NCI-H1105 treated with DMSO at 0.1 percent for 48 hours (cell line): ENCODE measurements at regions not wholly inside any gene's neighbourhood (a gene's known extent, or its start where the extent isn't known, plus 50 kb on each side); places are given as distances from the start of the nearest gene placed in this dataset.

ENCODE experiments used
- DNase-seq: peaks from one replicate; lab custom pipeline; 2025; lab: John Stamatoyannopoulos, UW

GRCh38 chr12:92226961-92227360, 81.3 kb upstream of the BTG1 start:
- DNase-seq: no peak

GRCh38 chr12:92226071-92226661, 80.5 kb upstream of the BTG1 start:
- no peak for DNase-seq

GRCh38 chr12:92224685-92225331, 79.2 kb upstream of the BTG1 start:
- DNase-seq: no peak

- DNase-seq: no peak
Measured at GRCh38 chr12:92223481-92223880, 77.8 kb upstream of the BTG1 start.

GRCh38 chr12:92221656-92222315, 76.1 kb upstream of the BTG1 start:
- DNase-seq: no peak

- DNase-seq: no peak
Measured at GRCh38 chr12:92218394-92219077, 72.9 kb upstream of the BTG1 start.

GRCh38 chr12:92216092-92216491, 70.4 kb upstream of the BTG1 start:
- DNase-seq: no peak

- no peak for DNase-seq
Measured at GRCh38 chr12:92215358-92215757, 69.7 kb upstream of the BTG1 start.

DNA sequence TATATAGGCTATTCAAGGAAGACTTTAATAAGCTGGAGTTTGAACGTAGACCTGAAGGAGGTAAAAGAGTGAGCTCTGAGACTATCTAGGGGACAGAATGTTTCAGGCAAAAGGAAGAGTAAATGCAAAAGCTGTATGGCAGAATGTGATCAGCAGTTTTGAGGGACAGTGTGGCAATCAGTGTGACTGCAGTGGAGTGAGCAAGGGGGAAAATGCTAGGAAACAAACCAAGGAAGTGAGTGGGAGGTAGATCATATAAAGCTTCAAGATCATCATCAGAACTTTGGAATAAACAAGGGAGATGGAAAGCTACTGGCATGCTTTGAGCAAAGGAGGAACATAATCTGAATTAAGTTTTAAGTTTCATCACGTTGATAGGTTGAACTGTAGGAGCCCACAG, 67.5 kb upstream of the BTG1 start:
- no peak for DNase-seq

DNA sequence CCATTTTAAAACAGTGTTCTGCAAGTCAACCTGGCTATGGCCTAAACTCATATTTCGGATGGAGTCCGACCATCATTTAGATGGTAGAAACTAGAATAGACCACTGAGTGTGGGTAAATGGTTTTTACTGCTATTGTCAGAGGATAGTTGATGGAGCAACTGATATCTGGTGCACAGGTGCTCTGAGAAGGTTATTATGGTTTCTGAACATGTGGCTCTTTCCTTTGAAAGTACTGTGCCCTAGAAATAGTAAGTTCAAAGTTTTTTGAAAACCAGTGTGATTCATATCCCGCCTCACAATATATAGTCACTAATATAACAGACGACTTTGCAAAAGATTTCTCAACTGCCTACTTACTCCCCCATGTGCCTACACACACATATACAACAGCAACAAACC, 64.4 kb upstream of the BTG1 start:
- DNase-seq: no peak

- DNase-seq: no peak
Measured at GRCh38 chr12:92208613-92209121, 63.0 kb upstream of the BTG1 start.

GRCh38 chr12:92206596-92206995, 61.0 kb upstream of the BTG1 start:
- no peak for DNase-seq

- DNase-seq: no peak
Measured at GRCh38 chr12:92206011-92206410, 60.4 kb upstream of the BTG1 start.

DNA sequence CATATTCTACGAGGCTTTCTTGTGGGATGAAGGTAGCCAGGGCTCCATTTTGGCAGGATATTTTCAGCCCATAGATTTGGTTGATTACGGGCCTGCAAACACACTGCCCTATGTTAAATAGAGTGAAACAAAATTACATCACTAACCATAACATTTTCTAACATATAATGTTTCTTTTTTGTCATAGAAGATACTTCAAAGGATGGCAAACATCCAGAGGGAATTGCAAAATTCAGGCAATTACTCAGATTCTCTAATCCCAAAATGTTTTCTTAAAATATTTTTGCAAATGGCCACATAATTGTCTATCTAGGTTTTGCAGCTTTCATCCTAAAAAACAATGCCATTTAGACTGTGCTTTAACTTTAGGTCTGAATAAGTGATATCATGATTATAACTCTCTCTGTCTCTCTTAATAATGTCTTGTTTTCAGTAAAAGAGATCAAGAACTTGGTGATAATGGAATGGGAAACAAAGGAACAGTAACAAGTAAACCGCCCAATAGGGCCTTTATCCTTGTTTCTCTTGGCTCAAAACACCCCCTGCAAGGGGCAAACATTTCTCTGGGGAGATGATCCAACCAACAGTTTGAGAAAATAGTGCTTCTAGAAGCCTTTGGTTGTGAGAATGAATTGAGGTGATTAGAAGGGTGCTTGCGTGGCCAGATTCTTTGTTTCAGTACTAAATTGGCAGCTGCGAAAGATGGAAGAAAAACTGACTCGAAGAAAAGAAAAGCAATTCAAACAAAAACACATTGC, 54.4 kb upstream of the BTG1 start:
- no peak for DNase-seq

DNA sequence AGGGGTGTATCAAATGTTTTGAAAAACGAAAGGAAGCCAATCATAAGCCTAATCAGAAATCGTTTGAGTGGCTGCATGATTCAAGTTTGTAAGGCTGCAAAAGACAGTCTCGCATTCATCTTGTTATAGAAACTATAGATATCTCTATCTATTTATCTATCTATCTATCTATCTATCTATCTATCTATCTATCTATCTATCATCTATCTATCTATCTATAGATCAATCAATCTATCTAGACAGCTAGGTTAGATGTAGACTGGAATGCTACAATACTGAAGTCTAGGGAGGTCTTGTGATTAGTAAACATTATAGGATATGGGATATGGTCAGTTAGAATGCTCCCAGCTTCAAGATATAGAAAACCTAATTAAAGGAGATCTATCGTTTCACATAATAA, 52.2 kb upstream of the BTG1 start:
- DNase-seq: no peak

GRCh38 chr12:92196368-92196767, 50.7 kb upstream of the BTG1 start:
- DNase-seq: no peak
